HFFc6 (cell line): ENCODE measurements at regions not wholly inside any gene's neighbourhood (a gene's known extent, or its start where the extent isn't known, plus 50 kb on each side); places are given as distances from the start of the nearest gene placed in this dataset.

Experiments used
- DNase-seq: peaks from one replicate; pipeline ENCODE4 v3.0.0-alpha.2; 2018
- H3K27ac Mint-ChIP-seq: 2 replicates; pipeline ENCODE4 v1.8.0; 2020; ENCODE audit warnings: mild to moderate bottlenecking, mixed read lengths
- H3K27me3 Mint-ChIP-seq: 2 replicates; pipeline ENCODE4 v1.8.0; 2021; ENCODE audit warnings: mild to moderate bottlenecking, moderate library complexity, mixed read lengths; ENCODE audit not compliant: insufficient read depth
- H3K36me3 Mint-ChIP-seq: 2 replicates; pipeline ENCODE4 v1.8.0; 2021; ENCODE audit warnings: low read depth, mixed read lengths
- H3K4me1 Mint-ChIP-seq: 2 replicates; pipeline ENCODE4 v1.8.0; 2020; ENCODE audit warnings: low read depth, mixed read lengths
- H3K4me3 Mint-ChIP-seq: 2 replicates; pipeline ENCODE4 v1.8.0; 2020; ENCODE audit warnings: mild to moderate bottlenecking, moderate library complexity, mixed read lengths
- H3K9me3 Mint-ChIP-seq: 2 replicates; pipeline ENCODE4 v1.8.0; 2020; ENCODE audit warnings: mild to moderate bottlenecking, mixed read lengths
- TF ChIP-seq, protein P1 (sequence below): fragments of 200-600 bp; sonication (generic); IDR thresholded peaks from 2 replicates; pipeline ENCODE4 v1.5.0; 2021; ENCODE audit warnings: antibody characterized with exemption, mild to moderate bottlenecking

DNA sequence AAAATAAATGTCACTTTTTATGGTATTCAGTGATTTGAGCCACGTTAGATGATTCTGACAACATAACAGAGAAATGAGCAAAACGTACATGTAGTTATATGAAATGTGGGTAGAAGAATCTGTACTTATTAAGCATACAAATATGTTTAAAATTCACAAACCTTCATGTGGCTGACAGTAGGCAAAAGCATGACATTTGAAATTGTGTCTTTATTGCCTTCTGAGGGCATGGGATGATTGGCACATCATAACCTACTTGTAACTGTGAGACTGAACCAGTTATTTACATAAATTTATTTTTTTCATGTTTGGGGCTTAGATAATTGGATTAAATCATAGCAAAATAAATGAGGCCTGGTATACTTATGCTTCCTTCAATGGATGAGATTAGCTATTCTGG, 202.2 kb downstream of the DNAJB9 start:
- DNase-seq, result no peak
- no peaks in the 10 kb centered on the region for H3K27me3 Mint-ChIP-seq
- H3K4me1 Mint-ChIP-seq, result no peaks in the 10 kb centered on the region
- H3K4me3 Mint-ChIP-seq, result no peak overlapping the region
- no peaks in the 10 kb centered on the region for H3K36me3 Mint-ChIP-seq
- no peak overlapping the region for H3K27ac Mint-ChIP-seq
- peaks cover 2% of the 10 kb centered on the region for H3K9me3 Mint-ChIP-seq
- TF ChIP-seq, protein P1, sequence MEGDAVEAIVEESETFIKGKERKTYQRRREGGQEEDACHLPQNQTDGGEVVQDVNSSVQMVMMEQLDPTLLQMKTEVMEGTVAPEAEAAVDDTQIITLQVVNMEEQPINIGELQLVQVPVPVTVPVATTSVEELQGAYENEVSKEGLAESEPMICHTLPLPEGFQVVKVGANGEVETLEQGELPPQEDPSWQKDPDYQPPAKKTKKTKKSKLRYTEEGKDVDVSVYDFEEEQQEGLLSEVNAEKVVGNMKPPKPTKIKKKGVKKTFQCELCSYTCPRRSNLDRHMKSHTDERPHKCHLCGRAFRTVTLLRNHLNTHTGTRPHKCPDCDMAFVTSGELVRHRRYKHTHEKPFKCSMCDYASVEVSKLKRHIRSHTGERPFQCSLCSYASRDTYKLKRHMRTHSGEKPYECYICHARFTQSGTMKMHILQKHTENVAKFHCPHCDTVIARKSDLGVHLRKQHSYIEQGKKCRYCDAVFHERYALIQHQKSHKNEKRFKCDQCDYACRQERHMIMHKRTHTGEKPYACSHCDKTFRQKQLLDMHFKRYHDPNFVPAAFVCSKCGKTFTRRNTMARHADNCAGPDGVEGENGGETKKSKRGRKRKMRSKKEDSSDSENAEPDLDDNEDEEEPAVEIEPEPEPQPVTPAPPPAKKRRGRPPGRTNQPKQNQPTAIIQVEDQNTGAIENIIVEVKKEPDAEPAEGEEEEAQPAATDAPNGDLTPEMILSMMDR, result no peak

DNA sequence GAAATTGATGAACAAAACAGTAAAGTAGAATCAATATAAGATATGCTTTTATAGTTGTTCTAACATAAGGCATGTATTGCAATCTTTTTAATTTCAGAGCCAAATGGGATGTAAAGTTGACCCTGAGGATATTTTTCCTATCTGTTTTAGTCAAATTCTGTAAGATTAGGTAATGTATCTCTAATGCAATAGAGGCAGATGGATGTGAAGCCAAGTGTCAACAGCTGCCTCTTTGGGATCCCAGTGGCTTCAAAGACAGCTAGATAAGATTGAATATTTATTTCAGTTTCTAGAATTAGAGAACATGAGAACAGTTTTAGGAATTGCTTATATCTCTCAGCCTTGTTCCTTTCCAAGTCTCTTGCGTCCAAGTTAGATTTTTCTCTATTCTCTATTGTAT, 208.3 kb downstream of the DNAJB9 start:
- peaks cover 18% of the 10 kb centered on the region for H3K9me3 Mint-ChIP-seq
- H3K4me1 Mint-ChIP-seq, result no peaks in the 10 kb centered on the region
- no peaks in the 10 kb centered on the region for H3K27me3 Mint-ChIP-seq
- no peak overlapping the region for H3K27ac Mint-ChIP-seq
- TF ChIP-seq, protein P1, result no peak
- no peaks in the 10 kb centered on the region for H3K36me3 Mint-ChIP-seq
- DNase-seq, result no peak
- no peak overlapping the region for H3K4me3 Mint-ChIP-seq

DNA sequence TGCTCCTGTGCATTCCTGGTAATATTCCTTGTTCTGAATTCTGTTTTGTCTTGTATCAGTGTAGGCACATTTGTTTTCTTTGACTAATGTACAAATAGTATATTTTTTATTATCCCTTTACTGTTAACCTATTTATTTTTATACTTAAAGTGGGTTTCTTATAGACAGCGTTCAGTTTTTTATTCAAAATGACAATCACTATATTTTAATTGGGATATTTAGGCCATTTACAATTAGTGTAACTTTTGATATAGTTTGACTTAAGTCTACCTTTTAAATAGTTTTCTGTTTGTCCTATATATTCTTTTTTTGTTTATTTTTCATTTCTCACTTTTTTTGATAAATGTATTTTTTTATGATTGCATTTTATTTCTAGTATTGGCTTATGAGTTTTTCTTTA, 219.8 kb downstream of the DNAJB9 start:
- Mint-ChIP-seq H3K9me3 (peaks cover 33% of the 10 kb centered on the region), H3K27me3 (no peaks in the 10 kb centered on the region), H3K4me1 (no peaks in the 10 kb centered on the region), H3K4me3 (no peak overlapping the region), H3K36me3 (no peaks in the 10 kb centered on the region), H3K27ac (no peak overlapping the region)
- TF ChIP-seq, protein P1, result no peak
- no peak for DNase-seq

- no peak for DNase-seq
- no peak overlapping the region for H3K4me3 Mint-ChIP-seq
- no peaks in the 10 kb centered on the region for H3K4me1 Mint-ChIP-seq
- TF ChIP-seq, protein P1, result no peak
- H3K9me3 Mint-ChIP-seq, result peaks cover 30% of the 10 kb centered on the region
- H3K36me3 Mint-ChIP-seq, result no peaks in the 10 kb centered on the region
- H3K27ac Mint-ChIP-seq, result no peak overlapping the region
- no peaks in the 10 kb centered on the region for H3K27me3 Mint-ChIP-seq
These were observed 224.8 kb downstream of the DNAJB9 start for GRCh38 chr7:108794466-108794865.

DNA sequence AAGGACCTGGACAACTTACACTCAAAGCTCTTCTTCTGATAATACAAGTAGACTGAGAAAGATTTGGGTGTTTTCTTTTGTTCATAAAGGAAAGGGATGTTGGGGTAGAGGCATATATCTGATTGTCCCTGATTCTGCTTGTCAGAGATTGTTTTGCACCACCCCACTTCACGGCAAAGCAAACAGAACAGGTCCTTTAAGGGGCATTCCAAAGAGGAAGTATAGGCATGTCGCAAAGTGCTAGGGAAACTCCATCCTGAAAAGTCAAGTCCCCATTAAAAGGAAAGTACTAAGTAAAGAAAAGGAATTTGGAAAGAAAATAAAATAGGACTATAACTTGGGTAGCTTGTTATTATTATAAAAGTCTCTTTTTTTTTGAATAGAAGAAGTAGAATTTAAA, 233.0 kb downstream of the DNAJB9 start:
- no peak for DNase-seq
- H3K4me3 Mint-ChIP-seq, result no peak overlapping the region
- TF ChIP-seq, protein P1, result no peak
- no peaks in the 10 kb centered on the region for H3K4me1 Mint-ChIP-seq
- H3K27ac Mint-ChIP-seq, result no peak overlapping the region
- H3K9me3 Mint-ChIP-seq, result peaks cover 16% of the 10 kb centered on the region
- H3K27me3 Mint-ChIP-seq, result peaks cover 5% of the 10 kb centered on the region; the same call in 1 of the 2 replicates
- H3K36me3 Mint-ChIP-seq, result no peaks in the 10 kb centered on the region

DNA sequence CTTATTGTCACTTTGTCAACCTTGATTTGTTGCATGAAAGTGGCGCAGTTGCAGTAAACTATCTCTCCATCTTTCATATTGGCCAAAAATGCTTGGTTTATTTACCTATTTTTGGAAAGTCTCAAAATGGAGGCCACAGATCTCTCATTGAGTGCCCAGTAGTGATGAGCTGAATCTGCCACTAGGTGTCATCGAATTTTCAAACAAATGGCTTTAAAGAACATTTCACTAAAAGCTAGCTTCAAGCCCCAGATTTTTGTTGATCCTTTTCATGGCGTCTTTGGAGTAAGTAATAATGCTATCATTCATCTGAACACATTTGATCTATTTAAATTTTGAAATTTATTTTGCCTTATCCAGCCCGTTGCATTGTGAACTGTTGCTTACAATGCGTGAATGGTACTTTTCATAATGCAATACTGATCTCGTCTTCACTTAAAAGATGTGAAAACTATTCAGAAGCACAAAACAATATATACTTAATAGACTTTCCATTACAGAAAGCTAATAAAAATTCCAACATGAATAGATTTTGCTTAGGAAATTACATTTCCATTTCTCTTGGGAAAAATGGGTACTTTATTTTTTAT, 236.2 kb downstream of the DNAJB9 start:
- TF ChIP-seq, protein P1, result peak; percentile 70
- H3K27me3 Mint-ChIP-seq, result peaks cover 5% of the 10 kb centered on the region; the same call in 1 of the 2 replicates
- no peaks in the 10 kb centered on the region; the same call in none of the 2 replicates for H3K9me3 Mint-ChIP-seq
- no peak overlapping the region for H3K4me3 Mint-ChIP-seq
- H3K27ac Mint-ChIP-seq, result no peak overlapping the region
- no peaks in the 10 kb centered on the region for H3K36me3 Mint-ChIP-seq
- DNase-seq, result peak; percentile 9
- no peaks in the 10 kb centered on the region for H3K4me1 Mint-ChIP-seq
